Neural crest cell (in vitro differentiated cells): ENCODE measurements at regions not wholly inside any gene's neighbourhood (a gene's known extent, or its start where the extent isn't known, plus 50 kb on each side); places are given as distances from the start of the nearest gene placed in this dataset.

Experiments
- DNase-seq: peaks from one replicate; pipeline ENCODE4 v3.0.0; 2021; ENCODE audit warnings: low read depth, mixed read lengths, low spot score
- H3K27ac Mint-ChIP-seq: one replicate; pipeline ENCODE4 v1.8.0; 2021; ENCODE audit warnings: mild to moderate bottlenecking, mixed read lengths; ENCODE audit not compliant: unreplicated experiment
- H3K27me3 Mint-ChIP-seq: 2 replicates; pipeline ENCODE4 v1.8.0; 2021; ENCODE audit warnings: low read depth, mild to moderate bottlenecking, mixed read lengths
- H3K36me3 Mint-ChIP-seq: 2 replicates; pipeline ENCODE4 v1.8.0; 2021; ENCODE audit warnings: low read depth, mild to moderate bottlenecking, mixed read lengths
- H3K4me1 Mint-ChIP-seq: 2 replicates; pipeline ENCODE4 v1.8.0; 2021; ENCODE audit warnings: mixed read lengths
- H3K4me3 Mint-ChIP-seq: one replicate; pipeline ENCODE4 v1.8.0; 2021; ENCODE audit warnings: mild to moderate bottlenecking, mixed read lengths
- H3K9me3 Mint-ChIP-seq: 2 replicates; pipeline ENCODE4 v1.8.0; 2021; ENCODE audit warnings: mixed read lengths
- CTCF ChIP-seq: fragments of 200-600 bp; sonication (generic); conservative IDR thresholded peaks from 2 replicates; pipeline ENCODE4 v1.5.0; 2021; ENCODE audit warnings: antibody characterized with exemption, mild to moderate bottlenecking

DNA sequence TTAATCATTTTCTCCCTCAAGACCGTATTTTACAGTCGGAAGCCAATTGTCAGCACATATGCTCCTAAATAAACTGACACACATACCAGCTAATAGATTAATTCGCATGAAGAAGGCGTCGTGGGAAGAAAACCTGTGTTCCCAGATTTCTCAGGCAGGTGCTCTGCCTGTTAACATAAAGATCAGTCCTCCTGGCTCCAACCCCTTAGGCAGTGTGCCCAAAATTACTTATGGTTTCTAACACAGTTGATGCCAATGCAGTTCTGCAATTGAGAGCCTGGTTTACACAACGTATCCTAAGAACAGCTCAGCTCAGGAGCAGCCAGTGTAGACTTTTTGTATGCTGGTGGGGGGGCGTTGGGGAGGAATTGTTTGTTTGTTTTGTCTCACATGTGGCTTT is 208.3 kb downstream of the ENC1 start:
- Mint-ChIP-seq H3K27ac (peak overlapping the region; percentile 13), H3K9me3 (peaks cover 13% of the 10 kb centered on the region), H3K4me1 (peaks cover 34% of the 10 kb centered on the region), H3K4me3 (no peak overlapping the region), H3K27me3 (no peaks in the 10 kb centered on the region), H3K36me3 (peaks cover 10% of the 10 kb centered on the region)
- TF ChIP-seq CTCF, result no peak
- DNase-seq, result no peak

- peaks cover 15% of the 10 kb centered on the region for H3K9me3 Mint-ChIP-seq
- no peaks in the 10 kb centered on the region for H3K27me3 Mint-ChIP-seq
- H3K27ac Mint-ChIP-seq, result no peak overlapping the region
- no peak for TF ChIP-seq CTCF
- H3K4me3 Mint-ChIP-seq, result no peak overlapping the region
- H3K4me1 Mint-ChIP-seq, result peaks cover 38% of the 10 kb centered on the region
- no peak for DNase-seq
- peaks cover 7% of the 10 kb centered on the region for H3K36me3 Mint-ChIP-seq
Measured at GRCh38 chr5:74431290-74431669, 209.2 kb downstream of the ENC1 start.

- peaks cover 38% of the 10 kb centered on the region for H3K4me1 Mint-ChIP-seq
- DNase-seq, result no peak
- H3K27ac Mint-ChIP-seq, result no peak overlapping the region
- no peak overlapping the region for H3K4me3 Mint-ChIP-seq
- no peaks in the 10 kb centered on the region for H3K27me3 Mint-ChIP-seq
- H3K9me3 Mint-ChIP-seq, result peaks cover 16% of the 10 kb centered on the region
- H3K36me3 Mint-ChIP-seq, result peaks cover 6% of the 10 kb centered on the region
- TF ChIP-seq CTCF, result no peak
Measured at GRCh38 chr5:74430631-74431289, 209.8 kb downstream of the ENC1 start.

DNA sequence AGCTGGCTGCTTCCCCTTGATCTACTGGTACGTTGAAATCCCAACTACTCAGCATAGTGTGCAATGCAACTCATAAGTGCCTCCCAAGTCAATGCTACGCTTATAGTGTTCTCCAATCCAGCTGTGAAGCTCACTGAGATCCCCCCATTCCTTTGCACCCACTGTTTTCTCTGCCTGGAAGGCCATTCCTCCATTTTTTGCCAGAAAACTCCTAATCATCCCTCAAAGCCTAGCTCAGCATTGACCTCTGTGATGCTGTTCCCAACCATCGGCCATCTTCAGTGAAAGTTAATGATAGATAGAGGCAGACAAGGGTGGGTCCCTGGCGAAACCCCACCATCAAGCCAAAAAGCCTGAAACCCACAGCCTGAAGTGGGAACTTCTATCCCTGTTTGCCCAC is 211.0 kb downstream of the ENC1 start:
- H3K9me3 Mint-ChIP-seq, result peaks cover 19% of the 10 kb centered on the region
- no peak for DNase-seq
- no peak for TF ChIP-seq CTCF
- H3K27ac Mint-ChIP-seq, result no peak overlapping the region
- no peaks in the 10 kb centered on the region for H3K27me3 Mint-ChIP-seq
- H3K4me1 Mint-ChIP-seq, result peaks cover 33% of the 10 kb centered on the region
- H3K36me3 Mint-ChIP-seq, result peaks cover 6% of the 10 kb centered on the region
- no peak overlapping the region for H3K4me3 Mint-ChIP-seq

- no peak for DNase-seq
- Mint-ChIP-seq H3K27ac (no peak overlapping the region), H3K9me3 (peaks cover 19% of the 10 kb centered on the region), H3K4me3 (no peak overlapping the region), H3K4me1 (peaks cover 27% of the 10 kb centered on the region), H3K36me3 (peaks cover 6% of the 10 kb centered on the region), H3K27me3 (no peaks in the 10 kb centered on the region)
- no peak for TF ChIP-seq CTCF
Measured at GRCh38 chr5:74428876-74429275, 211.7 kb downstream of the ENC1 start.
